Uterus (tissue), 3 donors: ENCODE measurements at regions not wholly inside any gene's neighbourhood (a gene's known extent, or its start where the extent isn't known, plus 50 kb on each side); places are given as distances from the start of the nearest gene placed in this dataset.
"Not testable (repeated sequence)": the region's sequence is repeated elsewhere in the genome, so short reads cannot be mapped to it uniquely, and the experiment has no call there.

ENCODE experiments used
- DNase-seq, 2 donors: peaks; one replicate each; pipeline ENCODE4 v3.0.0-alpha.2; 2019 to 2020
- H3K27ac ChIP-seq, 2 donors: fragments of 200-600 bp; sonication (generic); 1 replicate in 1 of 2; 2 replicates in 1 of 2; pipeline ENCODE4 v1.5.1; 2016 to 2018
- H3K27me3 ChIP-seq, 2 donors: fragments of 200-600 bp; sonication (generic); one replicate each; pipeline ENCODE4 v1.5.1; 2018 to 2019; ENCODE audit warnings: control low read depth in 1 of 2
- H3K36me3 ChIP-seq, 2 donors: fragments of 200-600 bp; sonication (generic); one replicate each; pipeline ENCODE4 v1.5.1; 2019; ENCODE audit warnings: control low read depth in 1 of 2
- H3K4me1 ChIP-seq, 2 donors: fragments of 200-600 bp; sonication (generic); one replicate each; pipeline ENCODE4 v1.5.1; 2018 to 2019; ENCODE audit warnings: control low read depth in 1 of 2
- H3K4me3 ChIP-seq, 2 donors: fragments of 200-600 bp; sonication (generic); 1 replicate in 1 of 2; 2 replicates in 1 of 2; pipeline ENCODE4 v1.5.1; 2018 to 2019; ENCODE audit warnings: mild to moderate bottlenecking in 1 of 2
- H3K9me3 ChIP-seq, 2 donors: fragments of 200-600 bp; sonication (generic); one replicate each; pipeline ENCODE4 v1.5.1; 2019; ENCODE audit warnings: control low read depth in 1 of 2
- CTCF ChIP-seq, 4 experiments: fragments of 200-600 bp in 2 of 4; fragments of 450-650 bp in 2 of 4; sonication (generic) in 2 of 4; IDR thresholded peaks; one replicate each; pipeline ENCODE4 v1.5.1; 2016 to 2019; ENCODE audit warnings: antibody characterized with exemption in 4 of 4, mild to moderate bottlenecking in 2 of 4, moderate library complexity in 1 of 4
- POLR2A ChIP-seq, 2 donors: fragments of 450-650 bp; IDR thresholded peaks; one replicate each; pipeline ENCODE4 v1.6.1; 2016; ENCODE audit warnings: antibody characterized with exemption in 2 of 2, mild to moderate bottlenecking in 1 of 2, moderate library complexity in 1 of 2
- intact Hi-C: fragments of 100-400 bp; cut with DNase I; formaldehyde crosslinking; loops from one replicate; pipeline ENCODE4 v1.15.1; 2023; ENCODE audit warnings: low total_unique reads
- donor health status: DM: yes; HTN: yes; CAD: no.

GRCh38 chr1:182317611-182318161 lies 73.9 kb downstream of the GLUL start:
- TF ChIP-seq POLR2A (IDR thresholded peaks at IDR 0.05) (no peak), CTCF (IDR thresholded peaks at IDR 0.05) (no peak)
- H3K4me3 ChIP-seq, result no peak overlapping the region
- H3K27ac ChIP-seq, result no peak overlapping the region
- no peak for DNase-seq
- no peaks in the 10 kb centered on the region for H3K36me3 ChIP-seq
- H3K9me3 ChIP-seq, result no peaks in the 10 kb centered on the region
- H3K4me1 ChIP-seq, result no peaks in the 10 kb centered on the region
- no peaks in the 10 kb centered on the region for H3K27me3 ChIP-seq
- intact Hi-C loops, result no loop called here

GRCh38 chr1:182316454-182316853 lies 75.1 kb downstream of the GLUL start:
- H3K9me3 ChIP-seq, H3K4me1 ChIP-seq, H3K27me3 ChIP-seq, intact Hi-C loops, DNase-seq, H3K27ac ChIP-seq, H3K36me3 ChIP-seq, H3K4me3 ChIP-seq: not testable (repeated sequence)

- Histone ChIP-seq H3K9me3 (no peaks in the 10 kb centered on the region), H3K4me3 (no peak overlapping the region), H3K36me3 (no peaks in the 10 kb centered on the region), H3K27ac (no peak overlapping the region), H3K4me1 (no peaks in the 10 kb centered on the region), H3K27me3 (no peaks in the 10 kb centered on the region)
- intact Hi-C loops, result no loop called here
- no peak for DNase-seq
- TF ChIP-seq POLR2A (IDR thresholded peaks at IDR 0.05) (no peak), CTCF (IDR thresholded peaks at IDR 0.05) (no peak)
These were observed 76.4 kb downstream of the GLUL start for GRCh38 chr1:182315167-182315556.

GRCh38 chr1:182309631-182310351 lies 81.8 kb downstream of the GLUL start:
- Histone ChIP-seq H3K27me3 (no peaks in the 10 kb centered on the region), H3K4me3 (no peak overlapping the region), H3K4me1 (no peaks in the 10 kb centered on the region), H3K27ac (no peak overlapping the region), H3K36me3 (no peaks in the 10 kb centered on the region), H3K9me3 (no peaks in the 10 kb centered on the region)
- DNase-seq, result no peak
- TF ChIP-seq CTCF (IDR thresholded peaks at IDR 0.05), result no peak
- no peak for TF ChIP-seq POLR2A (IDR thresholded peaks at IDR 0.05)
- intact Hi-C loops, result no loop called here

GRCh38 chr1:182308826-182309225 lies 82.8 kb downstream of the GLUL start:
- no peaks in the 10 kb centered on the region for H3K4me1 ChIP-seq
- intact Hi-C loops, result no loop called here
- no peaks in the 10 kb centered on the region for H3K27me3 ChIP-seq
- no peak for TF ChIP-seq CTCF (IDR thresholded peaks at IDR 0.05)
- TF ChIP-seq POLR2A (IDR thresholded peaks at IDR 0.05), result no peak
- H3K4me3 ChIP-seq, result no peak overlapping the region
- DNase-seq, result no peak
- no peaks in the 10 kb centered on the region for H3K9me3 ChIP-seq
- no peak overlapping the region for H3K27ac ChIP-seq
- no peaks in the 10 kb centered on the region for H3K36me3 ChIP-seq

GRCh38 chr1:182307486-182307885 lies 84.1 kb downstream of the GLUL start:
- H3K27me3 ChIP-seq, intact Hi-C loops: not testable (repeated sequence)

More at GRCh38 chr1:182307486-182307885, 84.1 kb downstream of the GLUL start:
- H3K4me1 ChIP-seq, H3K4me3 ChIP-seq, H3K9me3 ChIP-seq, H3K36me3 ChIP-seq, DNase-seq, H3K27ac ChIP-seq: not testable (repeated sequence)
